HG02852 (cell line): ENCODE measurements at regions not wholly inside any gene's neighbourhood (a gene's known extent, or its start where the extent isn't known, plus 50 kb on each side); places are given as distances from the start of the nearest gene placed in this dataset.

Experiments used
- ATAC-seq: cut with Tn5 transposase; IDR thresholded peaks from one replicate; pipeline ENCODE4 v1.9.1; 2021; ENCODE audit warnings: mild to moderate bottlenecking, moderate library complexity; ENCODE audit not compliant: unreplicated experiment

- ATAC-seq, result no peak
Measured at GRCh38 chr2:57893347-57893746, 153.3 kb upstream of the VRK2 start.

- ATAC-seq, result no peak
Measured at GRCh38 chr2:57893786-57894185, 152.8 kb upstream of the VRK2 start.

- no peak for ATAC-seq
Measured at GRCh38 chr2:57894381-57894780, 152.2 kb upstream of the VRK2 start.

- ATAC-seq, result no peak
Measured at GRCh38 chr2:57897920-57898319, 148.7 kb upstream of the VRK2 start.

GRCh38 chr2:57899898-57900297 is 146.7 kb upstream of the VRK2 start:
- no peak for ATAC-seq

GRCh38 chr2:57902578-57902977 is 144.0 kb upstream of the VRK2 start:
- no peak for ATAC-seq

- ATAC-seq, result peak; percentile 66
Measured at GRCh38 chr2:57906152-57906732, 140.4 kb upstream of the VRK2 start.

- no peak for ATAC-seq
Measured at GRCh38 chr2:57907411-57907810, 139.2 kb upstream of the VRK2 start.

- ATAC-seq, result peak; percentile 75
Measured at GRCh38 chr2:57908736-57909161, 137.9 kb upstream of the VRK2 start.

GRCh38 chr2:57918126-57918525 is 128.5 kb upstream of the VRK2 start:
- ATAC-seq, result no peak

- ATAC-seq, result peak; percentile 54
Measured at GRCh38 chr2:57920342-57920939, 126.2 kb upstream of the VRK2 start.

GRCh38 chr2:57934659-57935058 is 111.9 kb upstream of the VRK2 start:
- no peak for ATAC-seq

GRCh38 chr2:57936216-57936615 is 110.4 kb upstream of the VRK2 start:
- ATAC-seq, result no peak

- no peak for ATAC-seq
Measured at GRCh38 chr2:57937456-57937855, 109.2 kb upstream of the VRK2 start.

GRCh38 chr2:57941816-57942215 is 104.8 kb upstream of the VRK2 start:
- ATAC-seq, result no peak

GRCh38 chr2:57943315-57943714 is 103.3 kb upstream of the VRK2 start:
- no peak for ATAC-seq

GRCh38 chr2:57947398-57947797 is 99.2 kb upstream of the VRK2 start:
- no peak for ATAC-seq

- ATAC-seq, result no peak
Measured at GRCh38 chr2:57954020-57954419, 92.6 kb upstream of the VRK2 start.

GRCh38 chr2:57957238-57957637 is 89.4 kb upstream of the VRK2 start:
- no peak for ATAC-seq

- no peak for ATAC-seq
Measured at GRCh38 chr2:57959390-57959789, 87.2 kb upstream of the VRK2 start.

GRCh38 chr2:57962861-57963260 is 83.7 kb upstream of the VRK2 start:
- no peak for ATAC-seq

GRCh38 chr2:57965219-57965618 is 81.4 kb upstream of the VRK2 start:
- ATAC-seq, result no peak

- no peak for ATAC-seq
Measured at GRCh38 chr2:57965961-57966360, 80.6 kb upstream of the VRK2 start.
